GM18858 (cell line): ENCODE measurements at regions not wholly inside any gene's neighbourhood (a gene's known extent, or its start where the extent isn't known, plus 50 kb on each side); places are given as distances from the start of the nearest gene placed in this dataset.
"Not testable (repeated sequence)": the region's sequence is repeated elsewhere in the genome, so short reads cannot be mapped to it uniquely, and the experiment has no call there.

Experiments
- ATAC-seq: cut with Tn5 transposase; IDR thresholded peaks from one replicate; pipeline ENCODE4 v1.9.1; 2021; ENCODE audit not compliant: unreplicated experiment

DNA sequence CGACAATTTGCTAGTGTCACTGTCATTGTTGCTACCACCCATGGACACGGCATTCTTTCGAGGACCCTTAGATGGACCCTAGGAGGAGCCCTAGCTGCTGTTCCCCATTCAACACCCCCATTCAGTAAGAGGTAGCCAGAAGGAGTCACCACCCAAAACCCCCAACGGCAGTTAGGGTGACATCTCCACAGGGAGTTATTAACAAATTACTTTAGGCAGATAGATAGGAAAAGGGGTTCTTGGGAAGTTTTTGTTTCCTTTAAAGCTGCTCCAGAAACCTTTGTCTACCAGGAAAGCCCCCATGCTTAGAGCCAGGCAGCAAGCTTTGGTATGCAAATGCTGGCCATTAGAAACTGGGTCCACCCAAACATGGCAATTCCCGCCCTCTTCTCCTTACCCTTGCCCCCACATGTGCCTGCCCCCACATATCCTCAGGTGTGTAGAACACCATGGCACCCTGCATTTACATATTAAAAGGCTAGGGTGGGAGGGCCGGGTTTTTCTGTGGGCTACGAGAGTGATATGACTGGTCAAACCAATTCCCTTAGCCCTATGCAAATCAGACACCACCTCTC, 190.9 kb downstream of the SLITRK6 start:
- no peak for ATAC-seq

DNA sequence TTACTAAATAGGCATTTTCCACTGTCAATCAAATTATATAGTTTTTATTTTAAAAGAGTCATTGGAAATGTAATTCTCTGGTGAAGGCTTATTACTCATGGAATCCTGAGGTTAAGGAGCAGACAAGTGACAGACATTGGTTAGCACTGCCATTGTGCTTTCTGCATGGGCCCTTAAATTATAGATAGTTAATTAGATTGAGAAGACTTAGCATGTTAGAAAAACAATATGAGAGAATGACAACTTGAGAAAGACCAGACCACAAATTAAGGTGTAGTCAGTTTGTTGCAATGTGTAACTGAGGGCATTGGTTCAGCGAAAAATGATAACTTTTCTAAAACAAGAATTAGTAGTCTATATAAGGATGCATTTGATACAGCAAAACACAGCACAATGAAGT, 195.5 kb downstream of the SLITRK6 start:
- no peak for ATAC-seq

DNA sequence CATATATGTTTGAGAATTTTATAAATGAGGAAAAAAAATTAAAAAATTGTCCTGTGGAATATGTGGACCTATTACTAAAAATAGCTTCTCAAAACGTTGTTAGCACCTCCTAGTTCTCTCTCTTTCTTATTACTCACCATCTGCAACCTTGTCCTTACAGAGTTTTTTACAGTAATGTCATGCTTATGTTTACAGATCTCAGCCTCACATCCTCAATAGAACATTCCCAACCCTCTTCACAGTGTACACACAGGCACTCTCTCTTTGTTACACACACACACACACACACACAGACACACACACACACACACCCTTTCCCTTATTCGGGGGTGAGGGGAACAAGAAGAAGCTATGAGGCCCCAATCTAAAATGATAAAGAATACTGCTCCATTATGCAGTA, 197.7 kb downstream of the SLITRK6 start:
- ATAC-seq = no peak

DNA sequence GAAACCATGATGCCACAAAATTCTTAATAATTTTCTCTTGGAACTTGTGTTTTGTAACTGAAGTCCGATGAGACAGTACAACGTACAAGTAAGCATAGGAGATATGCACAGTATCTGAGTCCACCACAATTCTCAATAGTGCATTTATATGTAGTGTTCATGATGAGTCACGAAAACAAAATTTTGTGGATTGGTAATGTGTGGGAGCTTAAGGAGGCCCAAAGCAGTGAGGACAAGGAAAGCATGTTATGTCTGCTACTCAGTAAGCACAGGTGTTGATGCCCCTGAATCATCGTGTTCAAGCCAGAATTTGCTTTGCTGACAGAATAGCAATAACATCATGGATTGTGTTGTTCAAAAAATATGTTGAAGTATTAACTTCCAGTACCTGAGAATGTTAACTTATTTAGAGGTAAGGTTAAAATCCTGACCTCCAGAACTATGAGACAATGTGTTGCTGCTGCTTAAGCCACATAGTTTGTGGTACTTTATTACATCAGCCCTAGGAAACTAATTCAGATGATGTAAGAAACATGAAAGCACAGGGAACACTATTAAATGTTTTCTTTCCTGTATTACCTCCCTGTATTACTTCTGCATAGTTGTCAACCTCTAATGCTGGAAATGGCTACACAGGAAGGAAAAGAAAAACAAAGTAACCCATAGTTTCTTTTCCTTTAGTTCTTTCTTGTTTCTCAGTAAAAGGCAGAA, 201.3 kb downstream of the SLITRK6 start:
- no peak for ATAC-seq

DNA sequence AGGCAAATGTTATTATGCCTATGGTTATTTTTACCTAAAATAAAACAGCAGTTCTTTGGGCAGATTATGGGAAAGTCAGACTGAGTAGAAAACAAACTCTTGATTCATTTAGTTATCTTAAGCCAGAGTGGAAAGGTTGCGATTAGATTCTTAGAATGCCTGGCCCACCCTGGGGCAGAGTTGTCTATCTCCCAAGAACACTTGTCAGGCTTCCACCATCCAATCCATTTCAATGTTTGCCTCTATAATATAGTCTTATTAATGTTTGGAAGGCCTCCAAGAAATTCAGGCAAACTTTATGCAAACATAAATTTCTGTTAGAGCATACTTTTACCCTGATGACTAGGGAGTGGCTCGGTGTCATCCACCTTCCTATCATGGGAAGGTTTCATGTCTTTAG, 207.0 kb downstream of the SLITRK6 start:
- ATAC-seq = no peak

DNA sequence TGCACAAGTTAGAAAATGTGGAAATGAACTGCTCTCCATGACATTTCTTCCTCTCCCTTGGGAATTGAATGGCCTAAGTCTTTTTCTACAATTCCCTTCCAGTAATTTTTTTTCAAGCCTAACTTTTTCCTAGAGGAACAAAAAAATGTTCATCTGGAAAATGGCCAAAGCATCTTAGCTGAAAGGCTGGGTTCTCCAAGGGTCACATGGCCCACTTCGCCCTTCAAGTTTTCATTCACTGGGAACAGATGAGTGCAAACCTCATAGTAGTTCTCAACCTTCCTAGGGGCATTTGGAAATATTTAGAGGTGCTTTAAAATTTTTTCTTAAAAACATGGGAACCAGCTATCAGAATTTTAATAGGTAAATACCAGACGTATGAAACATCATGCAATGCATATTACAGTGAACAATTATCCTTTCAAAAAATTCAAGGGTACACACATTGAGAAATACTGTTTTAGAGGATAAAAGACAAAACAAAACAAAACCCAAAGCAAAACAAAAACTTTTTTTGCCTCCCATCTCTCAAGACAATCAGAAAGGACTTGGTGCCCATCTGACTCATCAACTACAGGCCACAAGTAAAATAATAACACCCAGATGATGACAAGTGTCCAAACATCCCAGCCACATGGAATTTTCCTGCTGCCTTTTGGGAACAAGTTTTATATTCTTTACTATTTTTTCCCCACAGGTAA, 208.8 kb downstream of the SLITRK6 start:
- no peak for ATAC-seq

DNA sequence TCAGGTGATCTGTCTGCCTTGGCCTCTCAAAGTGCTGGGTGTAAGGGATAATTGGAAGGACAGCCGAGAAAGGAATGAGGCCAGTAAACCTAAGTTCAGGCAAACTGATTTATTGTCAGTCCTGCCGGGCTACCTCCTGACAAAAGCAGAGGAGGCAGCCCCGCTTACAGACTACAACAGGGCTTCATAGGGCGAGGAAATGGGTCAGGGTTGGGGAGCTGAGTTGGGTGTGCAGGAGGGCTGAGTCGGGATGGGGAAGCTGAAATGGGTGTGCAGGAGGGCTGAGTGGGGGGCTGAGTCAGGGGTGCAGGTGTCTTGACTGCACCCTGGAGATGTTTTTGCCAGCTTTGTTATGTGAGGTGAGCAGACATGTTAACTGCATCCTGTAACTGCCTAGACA, 210.2 kb downstream of the SLITRK6 start:
- no peak for ATAC-seq

DNA sequence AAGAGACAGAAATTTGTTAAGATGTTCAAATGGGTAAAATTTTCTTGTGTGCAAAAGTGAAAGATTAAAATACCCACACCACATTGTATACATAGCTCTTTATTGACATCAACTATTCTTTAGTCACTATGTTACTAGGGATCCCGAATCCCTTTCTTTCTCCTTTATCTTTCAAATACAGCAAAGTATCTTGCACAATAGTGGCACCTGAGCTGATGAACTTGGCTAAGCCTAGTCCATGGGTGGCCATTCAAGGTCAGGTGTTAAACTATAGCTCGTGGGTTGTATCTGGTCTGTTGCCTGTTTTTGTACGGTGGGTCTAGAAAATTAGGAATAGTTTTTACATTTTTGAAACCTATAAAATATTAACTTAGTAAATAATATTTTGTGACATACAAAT, 210.9 kb downstream of the SLITRK6 start:
- no peak for ATAC-seq

DNA sequence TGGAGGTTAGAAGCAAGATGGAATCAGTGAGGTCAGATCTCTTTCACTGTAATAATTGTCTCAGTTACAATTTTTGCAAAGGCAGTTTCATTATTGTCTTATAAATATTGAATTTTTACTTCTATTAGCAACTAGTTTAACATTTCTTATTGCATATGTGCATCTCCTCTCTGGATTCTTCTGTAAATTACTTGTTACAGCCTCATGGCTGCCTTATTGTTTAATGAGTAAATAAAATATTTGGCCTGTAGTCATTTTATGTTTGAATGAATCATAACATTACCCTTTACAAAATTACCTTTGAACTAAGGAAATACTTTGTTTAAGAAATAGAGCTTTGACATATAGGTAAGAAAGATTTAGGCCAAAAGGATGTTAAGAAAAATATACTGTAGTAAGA, 212.4 kb downstream of the SLITRK6 start:
- no peak for ATAC-seq

DNA sequence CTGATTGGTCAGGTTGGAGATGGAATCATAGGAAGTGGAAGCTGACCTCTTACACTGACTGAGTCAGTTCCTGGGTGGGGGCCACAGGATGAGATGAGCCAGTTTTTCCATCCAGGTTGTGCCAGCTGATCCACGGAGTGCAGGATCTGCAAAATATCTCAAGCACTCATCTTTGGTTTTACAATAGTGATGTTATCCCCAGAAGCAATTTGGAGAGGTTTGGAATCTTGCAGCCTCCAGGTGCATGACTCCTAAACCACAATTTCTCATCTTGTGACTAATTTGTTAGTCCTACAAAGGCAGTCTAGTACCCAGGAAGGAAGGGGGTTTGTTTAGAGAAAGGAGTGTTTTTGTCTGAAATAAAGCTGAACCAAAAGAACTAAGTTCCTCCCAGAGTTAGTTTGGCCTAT, 212.8 kb downstream of the SLITRK6 start:
- ATAC-seq = no peak

DNA sequence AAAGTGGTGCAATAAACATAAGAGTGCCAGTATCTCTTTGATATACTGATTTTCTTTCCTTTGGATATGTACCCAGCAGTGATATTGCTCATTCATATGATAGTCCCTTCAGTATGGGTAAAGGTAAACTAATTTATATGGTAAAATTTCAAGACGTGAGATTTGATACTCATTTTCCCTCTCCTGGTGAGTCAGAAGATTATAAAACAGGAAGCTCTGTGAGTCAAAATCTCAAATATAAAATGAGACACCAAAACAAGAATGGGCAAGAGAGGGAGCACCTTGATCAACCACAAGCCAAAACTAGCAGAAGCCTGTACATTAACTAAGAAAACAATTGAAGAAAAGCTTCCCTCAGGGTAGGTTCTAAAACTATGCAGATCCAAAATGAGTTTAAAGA, 216.3 kb downstream of the SLITRK6 start:
- ATAC-seq = no peak

DNA sequence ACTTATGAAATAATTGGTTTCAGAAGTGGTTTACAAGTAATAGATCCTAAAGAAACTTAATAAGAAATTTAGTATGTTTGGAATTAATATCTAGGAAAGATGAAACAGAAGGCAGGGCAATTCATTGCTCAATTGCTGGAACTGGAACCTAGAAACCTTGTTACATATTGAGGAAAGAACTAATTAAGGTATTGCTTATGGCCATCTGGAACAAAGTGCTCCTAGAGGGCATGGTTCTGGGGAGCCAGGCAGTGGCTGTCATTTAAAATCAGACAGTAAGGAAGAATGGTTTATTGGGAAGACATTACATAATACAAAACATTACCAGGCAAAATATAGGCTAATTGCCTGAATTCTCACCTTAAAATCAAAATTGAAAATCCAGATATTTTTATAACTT, 224.1 kb downstream of the SLITRK6 start:
- ATAC-seq = no peak

DNA sequence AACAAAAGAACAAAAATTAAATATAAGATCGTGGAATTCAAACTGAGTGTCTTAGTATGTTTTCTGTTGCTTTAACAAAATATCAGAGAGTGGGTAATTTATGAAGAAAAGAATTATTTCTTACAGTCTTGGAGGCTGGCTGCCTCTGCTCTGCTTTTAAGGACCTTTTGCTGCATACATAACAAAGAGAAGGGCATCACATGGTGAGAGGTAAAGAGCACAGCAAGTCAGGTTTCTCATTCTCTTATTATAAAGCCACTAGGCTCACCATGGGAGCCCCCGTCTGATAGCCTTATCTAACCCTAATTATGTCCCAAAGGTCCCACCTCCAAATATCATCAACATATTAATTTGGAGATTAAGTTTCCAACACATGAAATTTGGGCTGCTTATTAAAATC, 231.3 kb downstream of the SLITRK6 start:
- ATAC-seq = no peak

DNA sequence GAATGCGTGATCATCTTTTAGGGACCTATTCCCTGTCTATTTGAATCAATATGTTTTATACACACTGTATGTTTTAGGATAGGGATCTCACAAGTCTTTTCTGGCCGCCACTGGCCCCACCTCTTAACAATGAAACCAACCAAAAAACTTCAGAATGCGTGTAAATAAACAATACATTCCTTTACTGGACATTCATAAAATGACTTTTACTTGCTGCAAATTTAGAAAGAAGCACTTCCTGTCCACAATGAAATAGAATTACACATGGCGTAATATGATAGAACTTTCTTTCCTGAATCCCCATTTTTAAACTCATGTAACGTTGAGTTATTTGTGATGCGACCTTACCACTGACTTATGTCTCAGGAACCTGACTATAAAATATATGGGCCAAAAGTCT, 233.6 kb downstream of the SLITRK6 start:
- no peak for ATAC-seq

DNA sequence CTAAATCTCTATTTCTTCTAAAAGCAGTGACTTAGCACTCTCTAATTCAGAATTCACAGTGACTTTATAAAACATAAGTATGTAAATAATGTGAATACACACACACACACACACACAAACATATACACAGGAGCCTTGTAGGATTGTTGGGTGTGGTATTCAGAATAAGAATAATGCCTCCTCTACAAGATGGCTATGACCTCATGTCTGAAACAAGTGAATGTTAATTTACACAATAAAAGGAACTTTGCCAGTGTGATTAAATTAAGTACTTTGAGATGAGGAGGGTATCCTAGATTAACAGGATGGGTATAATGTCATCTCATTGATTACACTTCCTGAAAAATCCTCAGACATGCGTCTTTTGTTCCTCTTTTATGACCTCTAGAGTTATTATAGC, 234.6 kb downstream of the SLITRK6 start:
- no peak for ATAC-seq

DNA sequence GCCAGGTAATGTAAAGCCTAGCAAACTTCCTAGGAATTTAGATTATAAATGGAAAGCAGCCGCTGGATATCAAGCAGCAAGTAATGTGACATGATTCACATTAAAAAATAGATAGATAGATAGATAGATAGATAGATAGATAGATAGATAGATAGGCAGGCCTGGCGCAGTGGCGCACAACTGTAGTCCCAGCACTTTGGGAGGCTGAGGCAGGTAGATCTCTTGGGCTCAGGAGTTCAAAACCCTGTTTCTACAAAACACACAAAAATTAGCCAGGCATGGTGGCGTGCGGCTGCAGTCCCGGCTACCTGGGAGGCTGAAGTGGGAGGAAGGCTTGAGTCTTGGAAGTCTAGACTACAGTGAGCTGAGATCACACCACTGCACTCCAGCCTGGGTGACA, 236.9 kb downstream of the SLITRK6 start:
- no peak for ATAC-seq

DNA sequence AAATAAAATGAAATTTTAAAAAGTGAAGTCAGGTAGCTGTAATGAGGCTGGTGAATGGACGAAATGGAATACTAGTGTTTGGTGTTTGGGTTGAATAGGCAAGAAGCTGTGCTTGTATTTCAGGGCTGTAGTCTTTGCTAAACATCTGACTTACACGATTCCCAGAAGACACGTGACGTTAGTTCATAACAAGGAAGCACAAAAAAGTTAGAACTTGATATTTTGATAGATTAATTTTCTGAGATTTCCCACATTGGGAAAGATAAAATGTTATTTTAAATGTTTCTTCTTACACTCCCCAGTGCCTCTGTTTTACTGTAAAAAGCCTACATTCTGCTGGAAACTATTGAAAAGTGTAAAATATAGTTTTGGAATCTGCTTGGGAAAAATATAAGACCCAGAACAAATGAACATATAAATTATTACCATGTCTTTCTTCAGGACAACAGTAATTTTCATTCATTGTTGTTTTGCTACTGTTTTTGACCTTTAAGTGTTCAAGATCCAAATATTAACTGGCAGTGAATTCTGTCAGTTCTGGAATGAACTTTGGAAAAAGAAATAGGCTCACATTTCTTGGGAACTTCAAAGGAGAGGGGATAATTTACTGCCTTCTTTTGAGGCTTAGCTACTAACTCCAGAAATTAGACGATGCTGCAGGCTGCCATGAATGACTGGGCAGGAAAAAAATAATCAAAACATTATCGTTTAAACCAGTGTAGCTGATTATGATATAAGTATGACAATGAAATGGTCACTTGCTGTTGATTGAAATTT, 241.3 kb downstream of the SLITRK6 start:
- no peak for ATAC-seq

DNA sequence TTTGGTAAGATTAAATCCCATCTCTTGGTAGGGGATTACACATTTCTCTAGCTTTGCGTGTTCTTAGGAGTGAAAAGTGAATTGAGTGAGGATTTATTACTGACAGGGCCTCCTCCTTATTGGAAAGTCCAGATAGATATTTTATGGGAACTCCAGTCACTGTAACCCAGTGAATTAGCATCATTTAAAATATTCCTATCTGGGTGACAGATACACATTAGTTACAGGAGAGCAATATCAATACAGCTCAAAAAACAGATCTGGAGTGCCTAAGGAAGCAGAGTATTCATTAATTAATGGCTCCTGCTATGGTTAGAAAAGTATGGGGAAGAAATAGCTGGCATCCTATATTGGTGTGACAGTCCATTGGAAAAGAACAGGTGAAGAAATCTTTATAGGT, 248.2 kb downstream of the SLITRK6 start:
- ATAC-seq = no peak

DNA sequence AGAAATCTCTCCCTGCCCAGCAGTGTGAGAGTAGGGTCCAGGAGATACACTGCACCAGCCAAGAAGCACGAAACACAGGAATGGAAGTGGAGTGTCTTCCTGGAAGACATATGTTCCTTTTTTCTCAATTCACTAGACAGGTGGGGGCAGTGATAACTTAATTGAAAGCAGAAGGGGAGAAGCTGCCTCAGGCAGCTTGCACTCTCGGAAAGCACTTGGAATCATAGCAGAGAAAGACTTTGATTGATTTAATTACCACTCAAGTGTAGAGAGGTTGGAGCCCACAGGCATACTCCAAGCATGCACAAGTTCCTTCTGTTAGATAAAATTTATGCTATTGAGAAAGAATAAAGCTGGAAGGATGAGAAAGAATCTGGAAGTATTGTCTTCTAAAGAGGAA, 249.4 kb downstream of the SLITRK6 start:
- no peak for ATAC-seq

DNA sequence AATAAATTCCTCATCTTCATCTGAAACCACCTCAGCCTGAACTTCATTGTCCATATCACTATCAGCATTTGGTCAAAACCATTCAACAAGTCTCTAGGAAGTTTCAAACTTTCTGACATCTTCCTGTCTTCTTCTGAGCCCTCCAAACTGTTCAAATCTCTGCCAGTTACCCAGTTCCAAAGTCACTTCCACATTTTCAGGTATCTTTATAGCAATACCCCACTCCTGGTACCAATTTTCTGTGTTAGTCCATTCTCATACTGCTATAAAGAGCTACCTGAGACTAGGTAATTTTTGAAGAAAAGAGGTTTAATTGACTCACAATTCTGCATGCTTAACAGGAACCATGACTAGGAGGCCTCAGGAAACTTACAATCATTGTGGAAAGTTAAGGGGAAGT, 250.4 kb downstream of the SLITRK6 start:
- ATAC-seq = not testable (repeated sequence)

DNA sequence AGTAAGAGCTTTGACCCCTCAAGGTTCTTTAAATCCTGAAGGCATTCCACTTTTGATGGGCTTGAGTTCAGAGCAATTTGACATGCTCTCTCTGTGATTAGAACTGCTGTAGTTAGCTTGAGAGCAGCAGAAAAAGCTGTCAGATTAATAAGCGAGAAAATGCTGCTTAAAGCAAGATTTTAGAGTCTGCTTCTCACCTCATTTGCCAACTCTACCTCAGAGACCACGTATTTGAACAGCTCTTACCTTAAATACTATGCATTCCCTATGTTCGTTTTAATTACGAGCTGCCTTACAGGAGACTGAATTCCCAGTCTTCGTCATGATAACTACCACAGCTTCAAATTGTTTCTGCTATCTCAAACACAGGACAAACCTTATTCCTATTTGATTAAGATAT, 253.4 kb downstream of the SLITRK6 start:
- ATAC-seq = no peak

DNA sequence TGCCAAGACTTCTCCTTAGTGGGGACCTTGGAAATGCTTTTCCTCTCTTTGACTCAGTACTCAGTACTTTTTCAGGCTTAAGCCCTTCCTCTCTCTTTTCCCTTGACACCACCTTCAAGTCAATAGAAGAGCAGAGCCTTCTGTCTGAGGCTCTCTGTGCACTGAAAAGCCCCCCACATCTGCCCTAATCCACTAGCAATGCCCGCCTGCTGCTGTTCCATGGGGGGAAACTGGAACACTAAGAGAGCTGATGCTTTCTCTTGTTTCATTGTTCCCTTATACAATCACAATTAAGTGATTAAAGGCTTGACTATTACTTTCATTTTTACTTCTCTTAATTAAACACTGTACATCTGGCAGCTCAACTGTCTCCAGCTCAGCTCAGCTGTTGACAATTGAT, 254.5 kb downstream of the SLITRK6 start:
- no peak for ATAC-seq
